ENCODE measurements at regions not wholly inside any gene's neighbourhood (a gene's known extent, or its start where the extent isn't known, plus 50 kb on each side); places are given as distances from the start of the nearest gene placed in this dataset.

DNA sequence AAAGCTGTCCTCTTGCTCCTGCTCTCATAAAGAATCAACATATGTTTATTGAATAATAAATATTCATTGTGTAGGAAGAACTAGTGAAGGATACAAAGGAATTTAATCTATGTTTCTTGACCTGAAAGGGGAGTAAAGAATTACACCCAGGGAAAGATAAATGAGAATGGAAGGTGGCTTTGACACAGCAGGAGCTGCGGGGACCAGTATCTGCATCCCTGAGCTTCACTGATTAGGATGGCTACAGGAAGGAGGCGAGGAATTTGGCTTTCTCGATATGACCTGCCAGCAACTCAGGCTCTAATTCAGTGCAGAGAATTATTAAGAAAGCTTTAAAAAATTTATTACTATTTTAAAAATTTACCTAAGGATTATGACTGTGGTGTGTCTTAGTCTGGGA is 194.6 kb downstream of the SEC23IP start:
- DNase-seq: no peak
- no peaks in the 10 kb centered on the region for H3K4me1 ChIP-seq (ENCODE audit: low read length)
- no peaks in the 10 kb centered on the region for H3K79me2 ChIP-seq (ENCODE audit: low read length)
- H3K4me3 ChIP-seq (ENCODE audit: low read length): no peak overlapping the region
- no peak overlapping the region for H2AFZ ChIP-seq (ENCODE audit: low read length)
- H3K9me3 ChIP-seq (replicated peaks; ENCODE audit: insufficient read depth, low read length): no peaks in the 10 kb centered on the region
- H3K36me3 ChIP-seq (replicated peaks; ENCODE audit: insufficient read depth, low read length): no peaks in the 10 kb centered on the region
- no peak for TF ChIP-seq EZH2 (optimal IDR thresholded peaks at IDR 0.05; ENCODE audit: low read depth, low read length)
- TF ChIP-seq CTCF (IDR thresholded peaks at IDR 0.05; ENCODE audit: low read length): no peak
- TF ChIP-seq EZH2phosphoT487 (IDR thresholded peaks at IDR 0.05; ENCODE audit: low read length): no peak
- H3K27me3 ChIP-seq (replicated peaks; ENCODE audit: insufficient read depth, low read length): no peaks in the 10 kb centered on the region
- no peaks in the 10 kb centered on the region for H3F3A ChIP-seq (ENCODE audit: insufficient read depth, low read length)
- no peaks in the 10 kb centered on the region for H4K20me1 ChIP-seq (ENCODE audit: insufficient read depth, low read length)
- no peak overlapping the region for H3K27ac ChIP-seq (ENCODE audit: low read length)
- H3K9me2 ChIP-seq (replicated peaks; ENCODE audit: insufficient read depth, low read length): no peaks in the 10 kb centered on the region
- no peak overlapping the region for H3K9ac ChIP-seq (ENCODE audit: low read length)
- no peak overlapping the region for H3K4me2 ChIP-seq (ENCODE audit: low read depth, low read length)

GRCh38 chr10:120095875-120096274 is 203.3 kb downstream of the SEC23IP start:
- Histone ChIP-seq H3K79me2 (ENCODE audit: low read length) (no peaks in the 10 kb centered on the region), H3K4me1 (ENCODE audit: low read length) (no peaks in the 10 kb centered on the region), H3K4me3 (ENCODE audit: low read length) (no peak overlapping the region), H3K27ac (ENCODE audit: low read length) (no peak overlapping the region), H3K36me3 (replicated peaks; ENCODE audit: insufficient read depth, low read length) (no peaks in the 10 kb centered on the region), H2AFZ (ENCODE audit: low read length) (no peak overlapping the region), H3K27me3 (replicated peaks; ENCODE audit: insufficient read depth, low read length) (no peaks in the 10 kb centered on the region), H3K9me3 (replicated peaks; ENCODE audit: insufficient read depth, low read length) (no peaks in the 10 kb centered on the region), H3F3A (ENCODE audit: insufficient read depth, low read length) (no peaks in the 10 kb centered on the region), H3K9me2 (replicated peaks; ENCODE audit: insufficient read depth, low read length) (no peaks in the 10 kb centered on the region), H3K9ac (ENCODE audit: low read length) (no peak overlapping the region), H3K4me2 (ENCODE audit: low read depth, low read length) (no peak overlapping the region), H4K20me1 (ENCODE audit: insufficient read depth, low read length) (no peaks in the 10 kb centered on the region)
- TF ChIP-seq EZH2 (optimal IDR thresholded peaks at IDR 0.05; ENCODE audit: low read depth, low read length): no peak
- TF ChIP-seq EZH2phosphoT487 (IDR thresholded peaks at IDR 0.05; ENCODE audit: low read length): no peak
- no peak for TF ChIP-seq CTCF (IDR thresholded peaks at IDR 0.05; ENCODE audit: low read length)
- no peak for DNase-seq

DNA sequence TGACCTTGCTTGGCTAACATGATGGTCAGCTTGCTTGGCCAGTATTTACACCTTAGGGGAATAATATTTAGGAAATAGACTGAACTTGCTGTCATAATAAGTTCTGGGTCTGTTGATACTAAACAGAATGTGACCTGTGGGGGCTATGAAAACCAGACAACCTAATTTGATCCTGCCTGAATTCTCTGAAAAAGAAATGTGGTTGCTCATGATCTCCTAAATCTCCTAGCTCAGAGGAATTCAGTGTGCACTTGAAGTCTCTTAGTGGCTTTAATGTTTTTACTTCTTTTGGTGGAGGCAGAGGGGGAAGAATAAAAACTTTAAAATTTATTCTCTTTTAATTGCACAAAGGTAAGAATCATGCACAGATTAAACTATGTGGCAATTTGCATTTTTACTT is 205.2 kb downstream of the SEC23IP start:
- no peaks in the 10 kb centered on the region for H3K79me2 ChIP-seq (ENCODE audit: low read length)
- no peak overlapping the region for H2AFZ ChIP-seq (ENCODE audit: low read length)
- H3K9me3 ChIP-seq (replicated peaks; ENCODE audit: insufficient read depth, low read length): no peaks in the 10 kb centered on the region
- no peaks in the 10 kb centered on the region for H3K36me3 ChIP-seq (replicated peaks; ENCODE audit: insufficient read depth, low read length)
- no peaks in the 10 kb centered on the region for H4K20me1 ChIP-seq (ENCODE audit: insufficient read depth, low read length)
- H3K27me3 ChIP-seq (replicated peaks; ENCODE audit: insufficient read depth, low read length): no peaks in the 10 kb centered on the region
- H3K4me1 ChIP-seq (ENCODE audit: low read length): no peaks in the 10 kb centered on the region
- H3K27ac ChIP-seq (ENCODE audit: low read length): no peak overlapping the region
- no peak overlapping the region for H3K4me2 ChIP-seq (ENCODE audit: low read depth, low read length)
- no peaks in the 10 kb centered on the region for H3F3A ChIP-seq (ENCODE audit: insufficient read depth, low read length)
- no peak for DNase-seq
- no peak overlapping the region for H3K9ac ChIP-seq (ENCODE audit: low read length)
- no peak for TF ChIP-seq EZH2phosphoT487 (IDR thresholded peaks at IDR 0.05; ENCODE audit: low read length)
- no peak for TF ChIP-seq CTCF (IDR thresholded peaks at IDR 0.05; ENCODE audit: low read length)
- TF ChIP-seq EZH2 (optimal IDR thresholded peaks at IDR 0.05; ENCODE audit: low read depth, low read length): no peak
- H3K9me2 ChIP-seq (replicated peaks; ENCODE audit: insufficient read depth, low read length): no peaks in the 10 kb centered on the region
- H3K4me3 ChIP-seq (ENCODE audit: low read length): no peak overlapping the region
